GM23338 (cell line): ENCODE measurements at regions not wholly inside any gene's neighbourhood (a gene's known extent, or its start where the extent isn't known, plus 50 kb on each side); places are given as distances from the start of the nearest gene placed in this dataset.

Experiments
- ATAC-seq: fragments of 200-7000 bp; cut with Tn5 transposase; 3 replicates; pipeline ENCODE4 v1.9.1; 2020
- DNase-seq: peaks from one replicate; pipeline ENCODE4 v3.0.0-alpha.2; 2015; ENCODE audit warnings: low spot score
- H2AFZ ChIP-seq: fragments of 200-600 bp; sonication (generic); 2 replicates; pipeline ENCODE4 v1.8.0; 2016; ENCODE audit warnings: antibody characterized with exemption, mild to moderate bottlenecking, moderate library complexity
- H3F3A ChIP-seq: fragments of 200-600 bp; sonication (generic); replicated peaks from 2 replicates; pipeline ENCODE4 v1.8.0; 2017; ENCODE audit warnings: antibody characterized with exemption, mixed run types, low read depth
- H3K27ac ChIP-seq: fragments of 200-600 bp; sonication (generic); 2 replicates; pipeline ENCODE4 v1.6.1; 2016; ENCODE audit warnings: low read depth
- H3K27me3 ChIP-seq: fragments of 200-600 bp; sonication (generic); 2 replicates; pipeline ENCODE4 v1.8.0; 2016; ENCODE audit warnings: mild to moderate bottlenecking, mixed run types, moderate library complexity; ENCODE audit not compliant: insufficient read depth
- H3K36me3 ChIP-seq: fragments of 200-600 bp; sonication (generic); 2 replicates; pipeline ENCODE4 v1.8.0; 2016; ENCODE audit warnings: mild to moderate bottlenecking; ENCODE audit not compliant: insufficient read depth
- H3K4me1 ChIP-seq: fragments of 200-600 bp; sonication (generic); 2 replicates; pipeline ENCODE4 v1.8.0; 2016; ENCODE audit warnings: mild to moderate bottlenecking, moderate library complexity; ENCODE audit not compliant: insufficient read depth
- H3K4me2 ChIP-seq: fragments of 200-600 bp; sonication (generic); 2 replicates; pipeline ENCODE4 v1.7.1; 2017; ENCODE audit warnings: mixed run types
- H3K4me3 ChIP-seq: fragments of 200-600 bp; sonication (generic); 2 replicates; pipeline ENCODE4 v1.6.1; 2016; ENCODE audit warnings: mixed run types
- H3K79me2 ChIP-seq: fragments of 200-600 bp; sonication (generic); replicated peaks from 2 replicates; pipeline ENCODE4 v1.8.0; 2017; ENCODE audit warnings: mild to moderate bottlenecking; ENCODE audit not compliant: insufficient read depth
- H3K9me2 ChIP-seq: fragments of 200-600 bp; sonication (generic); 2 replicates; pipeline ENCODE4 v1.8.0; 2017; ENCODE audit not compliant: insufficient read depth
- H4K20me1 ChIP-seq: fragments of 200-600 bp; sonication (generic); replicated peaks from 2 replicates; pipeline ENCODE4 v1.8.0; 2017; ENCODE audit warnings: mild to moderate bottlenecking; ENCODE audit not compliant: insufficient read depth
- H3K27ac Mint-ChIP-seq: 2 replicates; pipeline ENCODE4 v1.8.0; 2020; ENCODE audit warnings: inconsistent platforms, mild to moderate bottlenecking, moderate library complexity, mixed read lengths
- H3K27me3 Mint-ChIP-seq: 3 replicates; pipeline ENCODE4 v1.8.0; 2022; ENCODE audit warnings: low read depth, mild to moderate bottlenecking, moderate library complexity, mixed read lengths, inconsistent platforms; ENCODE audit not compliant: insufficient read depth, poor library complexity
- H3K36me3 Mint-ChIP-seq: 3 replicates; pipeline ENCODE4 v1.8.0; 2021; ENCODE audit warnings: low read depth, mild to moderate bottlenecking, inconsistent platforms, moderate library complexity, mixed read lengths
- H3K4me1 Mint-ChIP-seq: 3 replicates; pipeline ENCODE4 v1.8.0; 2020; ENCODE audit warnings: mild to moderate bottlenecking, inconsistent platforms, mixed read lengths
- H3K4me3 Mint-ChIP-seq: 3 replicates; pipeline ENCODE4 v1.8.0; 2021; ENCODE audit warnings: moderate library complexity, mild to moderate bottlenecking, inconsistent platforms, mixed read lengths
- H3K9me3 Mint-ChIP-seq: 3 replicates; pipeline ENCODE4 v1.8.0; 2020; ENCODE audit warnings: moderate library complexity, mild to moderate bottlenecking, inconsistent platforms, mixed read lengths
- NANOG ChIP-seq: IDR thresholded peaks from 2 replicates; pipeline ENCODE4 v1.6.1; 2016; ENCODE audit warnings: antibody characterized with exemption, borderline replicate concordance
- REST ChIP-seq: IDR thresholded peaks from one replicate; pipeline ENCODE4 v1.6.1; 2018; ENCODE audit warnings: antibody characterized with exemption; ENCODE audit not compliant: unreplicated experiment
- ZNF114 ChIP-seq: fragments of 250-450 bp; sonication (Bioruptor Pico); IDR thresholded peaks from 2 replicates; pipeline ENCODE4 v1.5.0; 2020; ENCODE audit warnings: mild to moderate bottlenecking, moderate library complexity
- ZNF462 ChIP-seq: fragments of 250-450 bp; sonication (Bioruptor Pico); IDR thresholded peaks from 2 replicates; pipeline ENCODE4 v1.5.0; 2020; ENCODE audit warnings: mild to moderate bottlenecking, moderate library complexity

- Histone ChIP-seq H3F3A (no peaks in the 10 kb centered on the region), H2AFZ (no peak overlapping the region), H3K4me1 (no peaks in the 10 kb centered on the region), H3K79me2 (no peaks in the 10 kb centered on the region), H3K9me2 (peaks cover 10% of the 10 kb centered on the region), H3K27ac (no peak overlapping the region), H3K4me3 (no peak overlapping the region), H3K36me3 (no peaks in the 10 kb centered on the region), H4K20me1 (no peaks in the 10 kb centered on the region), H3K4me2 (no peak overlapping the region), H3K27me3 (no peaks in the 10 kb centered on the region)
- H3K27ac Mint-ChIP-seq: no peak overlapping the region
- H3K36me3 Mint-ChIP-seq: no peaks in the 10 kb centered on the region
- H3K4me3 Mint-ChIP-seq: no peak overlapping the region
- peaks cover 6% of the 10 kb centered on the region for H3K4me1 Mint-ChIP-seq
- H3K9me3 Mint-ChIP-seq: peaks cover 21% of the 10 kb centered on the region
- peaks cover 5% of the 10 kb centered on the region for H3K27me3 Mint-ChIP-seq
- no peak for ATAC-seq
- no peak for DNase-seq
- TF ChIP-seq ZNF114 (CRISPR knock-in tag): no peak
- no peak for TF ChIP-seq NANOG
- TF ChIP-seq ZNF462 (CRISPR knock-in tag): no peak
Observed at GRCh38 chr17:77510133-77510796, 369.5 kb downstream of the SEC14L1 start.

GRCh38 chr17:77511514-77512061 is 370.8 kb downstream of the SEC14L1 start:
- no peak overlapping the region for H3K4me3 Mint-ChIP-seq
- H3F3A ChIP-seq: no peaks in the 10 kb centered on the region
- H3K27ac ChIP-seq: no peak overlapping the region
- H3K9me2 ChIP-seq: peaks cover 10% of the 10 kb centered on the region
- ATAC-seq: no peak
- no peaks in the 10 kb centered on the region for H4K20me1 ChIP-seq
- H3K27me3 ChIP-seq: no peaks in the 10 kb centered on the region
- no peak for DNase-seq
- peaks cover 5% of the 10 kb centered on the region for H3K27me3 Mint-ChIP-seq
- H3K36me3 ChIP-seq: no peaks in the 10 kb centered on the region
- H2AFZ ChIP-seq: no peak overlapping the region
- H3K36me3 Mint-ChIP-seq: no peaks in the 10 kb centered on the region
- peaks cover 4% of the 10 kb centered on the region for H3K4me1 Mint-ChIP-seq
- no peak overlapping the region for H3K4me3 ChIP-seq
- H3K4me2 ChIP-seq: no peak overlapping the region
- H3K4me1 ChIP-seq: no peaks in the 10 kb centered on the region
- H3K9me3 Mint-ChIP-seq: peaks cover 24% of the 10 kb centered on the region
- no peak for TF ChIP-seq NANOG
- no peak for TF ChIP-seq ZNF114 (CRISPR knock-in tag)
- TF ChIP-seq REST: no peak
- no peak overlapping the region for H3K27ac Mint-ChIP-seq
- H3K79me2 ChIP-seq: no peaks in the 10 kb centered on the region
